COLO829 (cell line): ENCODE measurements at regions not wholly inside any gene's neighbourhood (a gene's known extent, or its start where the extent isn't known, plus 50 kb on each side); places are given as distances from the start of the nearest gene placed in this dataset.

Experiments
- DNase-seq: peaks from one replicate; pipeline ENCODE4 v3.0.0; 2012; ENCODE audit warnings: low spot score

- DNase-seq = no peak
Measured at GRCh38 chr1:96292141-96292540, 429.4 kb upstream of the PTBP2 start.

- no peak for DNase-seq
Measured at GRCh38 chr1:96296991-96297390, 424.6 kb upstream of the PTBP2 start.

- no peak for DNase-seq
Measured at GRCh38 chr1:96306809-96307560, 414.6 kb upstream of the PTBP2 start.

- DNase-seq = no peak
Measured at GRCh38 chr1:96308314-96308713, 413.3 kb upstream of the PTBP2 start.

GRCh38 chr1:96309783-96310182, 411.8 kb upstream of the PTBP2 start:
- no peak for DNase-seq

DNA sequence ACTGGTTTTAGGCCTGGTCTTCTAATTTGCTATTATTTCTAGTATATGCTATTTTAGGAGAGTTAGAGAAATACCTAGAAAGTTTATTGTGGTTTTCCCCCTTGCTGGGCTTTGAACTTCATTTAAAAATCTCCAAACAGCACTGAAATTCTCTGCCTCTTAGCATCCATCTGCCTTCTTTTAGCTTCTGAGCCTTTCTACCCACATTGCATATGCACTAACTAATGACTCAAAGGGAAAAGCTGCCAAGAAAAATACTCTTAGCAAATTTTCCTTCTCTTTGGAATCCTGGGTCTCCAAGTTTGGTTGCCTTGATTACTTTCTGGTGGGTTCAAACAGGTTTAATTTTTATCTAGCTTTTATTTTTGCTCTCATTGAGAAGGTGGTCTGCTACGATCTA, 408.4 kb upstream of the PTBP2 start:
- no peak for DNase-seq

GRCh38 chr1:96329121-96329520, 392.5 kb upstream of the PTBP2 start:
- peak; percentile 28 for DNase-seq

- DNase-seq = no peak
Measured at GRCh38 chr1:96331596-96331995, 390.0 kb upstream of the PTBP2 start.

- DNase-seq = no peak
Measured at GRCh38 chr1:96333522-96334235, 387.9 kb upstream of the PTBP2 start.

GRCh38 chr1:96334236-96334557, 387.4 kb upstream of the PTBP2 start:
- no peak for DNase-seq

DNA sequence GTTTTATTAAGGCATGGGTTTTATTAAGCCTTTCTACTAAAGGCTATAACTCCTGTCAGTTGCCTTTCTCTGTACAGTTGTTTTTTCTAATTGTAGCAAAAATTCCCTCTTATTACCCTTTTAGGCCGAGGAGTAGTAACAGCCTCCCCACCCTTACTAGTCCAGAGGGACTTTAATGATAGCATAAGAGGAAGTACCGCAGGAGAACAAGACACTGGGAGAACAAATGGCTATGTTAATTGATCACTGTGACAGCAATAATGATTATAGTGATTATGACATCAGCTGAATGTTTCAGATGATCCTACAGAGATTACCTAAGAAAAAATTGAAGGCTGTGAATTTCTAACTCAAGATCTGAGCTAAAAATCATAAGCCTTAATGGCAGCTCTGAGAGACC, 383.0 kb upstream of the PTBP2 start:
- DNase-seq = no peak

- no peak for DNase-seq
Measured at GRCh38 chr1:96340686-96341085, 380.9 kb upstream of the PTBP2 start.

DNA sequence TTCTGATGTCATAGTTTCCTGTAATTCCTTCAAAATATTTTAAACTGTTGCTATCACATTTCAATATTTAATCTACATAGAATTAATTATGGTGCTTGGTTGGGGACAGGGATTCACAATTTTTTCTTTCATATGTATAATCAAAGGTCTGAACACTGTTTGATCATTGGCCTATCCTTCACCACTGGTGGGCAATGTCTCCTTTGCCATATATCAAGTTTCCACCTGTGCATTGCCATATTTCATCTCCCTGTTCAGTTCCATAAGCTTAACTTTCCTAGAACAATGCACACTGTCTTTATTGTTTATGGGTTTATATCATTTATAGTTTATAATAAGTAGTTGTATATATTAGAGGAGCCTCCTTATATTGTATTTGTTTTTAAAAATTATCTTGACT, 374.9 kb upstream of the PTBP2 start:
- DNase-seq = no peak

DNA sequence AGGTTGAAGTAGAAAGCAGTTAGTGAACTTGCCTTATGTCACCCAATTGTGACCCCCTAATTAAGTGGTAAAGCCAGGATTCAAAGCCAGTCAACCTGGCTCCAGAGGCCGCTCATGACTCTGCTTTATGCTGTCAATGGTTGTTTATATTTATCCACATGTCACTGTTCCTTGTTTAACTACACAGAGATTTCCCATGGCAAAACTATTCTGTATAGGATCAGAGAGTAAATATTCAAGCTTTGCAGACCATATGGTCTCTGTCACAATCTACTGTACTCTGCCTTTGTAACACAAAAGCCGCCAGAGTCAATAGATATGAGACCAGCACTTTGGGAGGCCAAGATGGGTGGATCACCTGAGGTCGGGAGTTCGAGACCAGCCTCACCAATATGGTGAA, 371.7 kb upstream of the PTBP2 start:
- DNase-seq = no peak

- DNase-seq = no peak
Measured at GRCh38 chr1:96352733-96353132, 368.9 kb upstream of the PTBP2 start.

DNA sequence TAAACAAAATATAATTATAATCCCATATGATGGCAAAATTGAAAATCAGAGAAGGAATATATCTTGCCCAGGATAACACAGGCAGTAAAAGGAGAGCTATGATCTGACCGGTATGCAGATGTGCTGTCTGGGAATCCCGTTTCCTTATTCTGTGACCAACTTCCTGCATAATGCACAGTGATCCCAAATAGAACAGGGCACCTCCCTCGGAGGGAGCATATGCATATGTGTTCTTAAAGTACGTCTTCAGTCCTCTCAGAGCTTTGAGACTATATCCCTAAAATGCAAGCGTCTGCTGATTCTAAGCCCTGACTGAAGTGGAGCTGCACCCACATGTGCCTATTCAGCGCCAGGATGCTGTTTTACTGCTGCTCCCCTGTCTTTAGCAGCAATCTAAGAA, 366.1 kb upstream of the PTBP2 start:
- no peak for DNase-seq

GRCh38 chr1:96355961-96356360, 365.6 kb upstream of the PTBP2 start:
- no peak for DNase-seq

DNA sequence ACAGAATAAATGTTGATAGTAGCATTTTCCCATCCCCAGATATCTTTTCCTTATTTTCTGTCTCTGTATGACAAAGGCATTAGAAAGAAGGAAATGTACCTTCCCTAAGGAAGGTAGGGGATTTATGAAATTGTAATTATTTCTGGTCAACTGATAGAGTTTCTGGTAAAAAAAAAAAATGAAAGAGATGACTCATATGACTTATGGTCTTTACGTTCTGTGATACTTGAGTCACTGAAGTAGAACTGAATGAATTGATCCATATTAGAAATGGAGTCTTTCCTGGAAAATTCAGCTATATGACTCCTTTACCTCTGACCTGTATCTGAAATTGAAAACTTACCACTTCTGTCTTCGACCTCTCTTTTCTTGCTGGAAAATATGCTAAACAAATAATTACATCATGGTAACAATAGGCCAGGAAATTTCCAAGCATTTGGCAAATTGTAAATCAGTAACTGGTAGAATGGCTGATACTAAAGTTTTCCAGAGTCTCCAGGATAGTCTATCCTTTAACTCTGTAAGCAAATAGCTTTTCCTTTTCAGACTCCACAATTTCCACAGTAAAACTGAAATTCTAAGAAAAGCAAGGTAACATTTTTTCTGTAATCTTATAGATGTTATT, 364.3 kb upstream of the PTBP2 start:
- DNase-seq = no peak

DNA sequence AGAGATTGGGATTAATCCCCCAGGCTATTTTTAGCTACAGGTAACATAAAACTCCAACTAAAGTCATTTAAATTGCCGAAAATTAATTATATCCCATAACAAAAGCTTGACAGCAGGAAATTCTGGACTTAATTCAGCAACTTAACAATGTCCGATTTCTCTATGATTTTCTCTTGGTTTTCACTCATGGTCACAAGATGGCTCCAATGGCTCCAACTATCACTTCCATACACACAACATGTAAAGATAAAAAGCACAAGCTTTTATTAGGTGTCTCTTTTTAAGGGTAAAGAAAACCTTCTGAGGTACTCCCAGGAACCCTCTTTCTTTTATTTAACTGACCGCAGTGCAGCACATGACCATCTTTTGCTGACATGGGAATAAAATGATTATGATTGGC, 363.5 kb upstream of the PTBP2 start:
- no peak for DNase-seq

DNA sequence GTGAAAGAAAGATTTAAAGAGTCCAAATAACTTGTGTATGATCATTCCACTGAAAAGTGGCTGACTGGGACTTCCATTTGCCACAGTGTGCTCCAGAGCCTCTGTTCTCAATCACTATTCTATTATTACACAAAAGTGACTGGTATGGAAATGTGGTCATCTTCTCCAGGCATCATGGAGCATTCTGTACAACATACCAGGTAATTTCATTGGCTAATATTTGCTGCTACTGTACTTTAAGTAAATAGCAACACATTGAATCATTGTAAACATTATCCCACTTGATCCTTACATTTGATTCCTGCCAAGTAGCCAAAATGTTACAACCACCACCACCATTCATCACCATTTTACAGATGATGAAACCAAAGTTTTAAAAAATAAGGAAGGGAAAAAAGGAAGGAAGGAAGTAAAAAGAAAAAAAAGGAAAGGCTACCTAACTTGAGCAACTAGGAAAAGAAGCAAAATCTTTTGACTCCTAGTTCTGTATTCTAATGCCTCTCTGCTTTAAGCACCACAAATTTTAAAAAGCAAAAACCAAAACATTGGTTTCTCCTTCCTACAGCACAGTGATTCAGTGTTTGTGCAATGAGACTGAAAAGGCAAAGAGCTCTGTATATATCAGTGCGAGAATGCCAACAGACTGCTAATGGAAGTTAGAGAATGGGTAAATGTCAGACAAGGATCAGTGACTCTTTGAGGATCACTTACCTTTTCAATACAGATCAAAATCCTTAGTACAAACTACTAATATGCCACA, 361.4 kb upstream of the PTBP2 start:
- no peak for DNase-seq

- DNase-seq = no peak
Measured at GRCh38 chr1:96361271-96361856, 360.2 kb upstream of the PTBP2 start.

- DNase-seq = no peak
Measured at GRCh38 chr1:96361961-96362360, 359.6 kb upstream of the PTBP2 start.
